ENCODE measurements at regions not wholly inside any gene's neighbourhood (a gene's known extent, or its start where the extent isn't known, plus 50 kb on each side); places are given as distances from the start of the nearest gene placed in this dataset.

- Histone ChIP-seq H3K4me3 (ENCODE audit: low read depth, low read length) (no peak overlapping the region), H3K27me3 (replicated peaks) (no peaks in the 10 kb centered on the region), H3K36me3 (replicated peaks) (no peaks in the 10 kb centered on the region), H3K27ac (no peak overlapping the region)
- DNase-seq = no peak
- TF ChIP-seq CTCF (IDR thresholded peaks at IDR 0.05; ENCODE audit: low read depth, low read length, missing control alignments) = no peak
- in situ Hi-C loops (cut with HindIII; ENCODE audit: low pct_ligation_motif_present, low sequenced_read_pairs) = no loop called here
Observed at GRCh38 chr11:70572974-70573260, 174.6 kb downstream of the CTTN start.

GRCh38 chr11:70573701-70574151 is 175.4 kb downstream of the CTTN start:
- TF ChIP-seq CTCF (IDR thresholded peaks at IDR 0.05; ENCODE audit: low read depth, low read length, missing control alignments) = no peak
- in situ Hi-C loops (cut with HindIII; ENCODE audit: low pct_ligation_motif_present, low sequenced_read_pairs) = no loop called here
- no peaks in the 10 kb centered on the region for H3K27me3 ChIP-seq (replicated peaks)

GRCh38 chr11:70574725-70575347 is 176.5 kb downstream of the CTTN start:
- no peak for DNase-seq
- no peaks in the 10 kb centered on the region for H3K27me3 ChIP-seq (replicated peaks)
- TF ChIP-seq CTCF (IDR thresholded peaks at IDR 0.05; ENCODE audit: low read depth, low read length, missing control alignments) = no peak
- H3K36me3 ChIP-seq (replicated peaks) = no peaks in the 10 kb centered on the region
- in situ Hi-C loops (cut with HindIII; ENCODE audit: low pct_ligation_motif_present, low sequenced_read_pairs) = no loop called here
- no peak overlapping the region for H3K27ac ChIP-seq
- H3K4me3 ChIP-seq (ENCODE audit: low read depth, low read length) = no peak overlapping the region

More at GRCh38 chr11:70573701-70574151, 175.4 kb downstream of the CTTN start:
- Histone ChIP-seq H3K4me3 (ENCODE audit: low read depth, low read length) (no peak overlapping the region), H3K27ac (no peak overlapping the region), H3K36me3 (replicated peaks) (no peaks in the 10 kb centered on the region)
- no peak for DNase-seq

- TF ChIP-seq CTCF (IDR thresholded peaks at IDR 0.05; ENCODE audit: low read depth, low read length, missing control alignments) = no peak
- DNase-seq = no peak
- H3K4me3 ChIP-seq (ENCODE audit: low read depth, low read length) = no peak overlapping the region
- no peak overlapping the region for H3K27ac ChIP-seq
- no peaks in the 10 kb centered on the region for H3K27me3 ChIP-seq (replicated peaks)
- in situ Hi-C loops (cut with HindIII; ENCODE audit: low pct_ligation_motif_present, low sequenced_read_pairs) = no loop called here
- H3K36me3 ChIP-seq (replicated peaks) = no peaks in the 10 kb centered on the region
Observed at GRCh38 chr11:70575396-70576060, 177.2 kb downstream of the CTTN start.

GRCh38 chr11:70577258-70577603 is 178.9 kb downstream of the CTTN start:
- in situ Hi-C loops (cut with HindIII; ENCODE audit: low pct_ligation_motif_present, low sequenced_read_pairs) = no loop called here
- no peaks in the 10 kb centered on the region for H3K27me3 ChIP-seq (replicated peaks)
- H3K36me3 ChIP-seq (replicated peaks) = no peaks in the 10 kb centered on the region
- no peak for DNase-seq
- no peak for TF ChIP-seq CTCF (IDR thresholded peaks at IDR 0.05; ENCODE audit: low read depth, low read length, missing control alignments)
- no peak overlapping the region for H3K27ac ChIP-seq
- H3K4me3 ChIP-seq (ENCODE audit: low read depth, low read length) = no peak overlapping the region

GRCh38 chr11:70577948-70578347 is 179.6 kb downstream of the CTTN start:
- in situ Hi-C loops (cut with HindIII; ENCODE audit: low pct_ligation_motif_present, low sequenced_read_pairs) = no loop called here

More at GRCh38 chr11:70577948-70578347, 179.6 kb downstream of the CTTN start:
- Histone ChIP-seq H3K36me3 (replicated peaks) (no peaks in the 10 kb centered on the region), H3K4me3 (ENCODE audit: low read depth, low read length) (no peak overlapping the region), H3K27me3 (replicated peaks) (no peaks in the 10 kb centered on the region), H3K27ac (no peak overlapping the region)
- no peak for DNase-seq
- TF ChIP-seq CTCF (IDR thresholded peaks at IDR 0.05; ENCODE audit: low read depth, low read length, missing control alignments) = no peak
